Epithelial cell of prostate (primary cell): ENCODE measurements at regions not wholly inside any gene's neighbourhood (a gene's known extent, or its start where the extent isn't known, plus 50 kb on each side); places are given as distances from the start of the nearest gene placed in this dataset.
"Not testable (repeated sequence)": the region's sequence is repeated elsewhere in the genome, so short reads cannot be mapped to it uniquely, and the experiment has no call there.

Source experiments
- DNase-seq: peaks from one replicate; pipeline ENCODE4 v3.0.0-alpha.2; 2011; ENCODE audit warnings: low read depth, low spot score
- H3K27ac ChIP-seq: fragments of 450-650 bp; 2 replicates; pipeline ENCODE4 v1.5.1; 2017; ENCODE audit warnings: mild to moderate bottlenecking

GRCh38 chr4:188429965-188430364, 290.7 kb downstream of the TRIML1 start:
- H3K27ac ChIP-seq = no peak overlapping the region
- no peak for DNase-seq

GRCh38 chr4:188430384-188430783, 291.1 kb downstream of the TRIML1 start:
- no peak overlapping the region for H3K27ac ChIP-seq
- no peak for DNase-seq

- H3K27ac ChIP-seq = no peak overlapping the region
- no peak for DNase-seq
Observed at GRCh38 chr4:188432328-188432727, 293.1 kb downstream of the TRIML1 start.

- H3K27ac ChIP-seq = no peak overlapping the region
- no peak for DNase-seq
Observed at GRCh38 chr4:188433741-188434315, 294.6 kb downstream of the TRIML1 start.

- DNase-seq = no peak
- no peak overlapping the region for H3K27ac ChIP-seq
Observed at GRCh38 chr4:188434643-188435042, 295.4 kb downstream of the TRIML1 start.

- no peak overlapping the region for H3K27ac ChIP-seq
- no peak for DNase-seq
Observed at GRCh38 chr4:188435381-188435780, 296.1 kb downstream of the TRIML1 start.

GRCh38 chr4:188437535-188437934, 298.3 kb downstream of the TRIML1 start:
- peak; percentile 1 for DNase-seq
- H3K27ac ChIP-seq = no peak overlapping the region

GRCh38 chr4:188438391-188438824, 299.2 kb downstream of the TRIML1 start:
- H3K27ac ChIP-seq, DNase-seq: not testable (repeated sequence)

- no peak overlapping the region for H3K27ac ChIP-seq
- DNase-seq = peak; percentile 3
Observed at GRCh38 chr4:188439641-188440311, 300.5 kb downstream of the TRIML1 start.

GRCh38 chr4:188444500-188444899, 305.3 kb downstream of the TRIML1 start:
- no peak for DNase-seq

GRCh38 chr4:188448996-188449395, 309.8 kb downstream of the TRIML1 start:
- not testable (repeated sequence) for H3K27ac ChIP-seq, DNase-seq

More at GRCh38 chr4:188444500-188444899, 305.3 kb downstream of the TRIML1 start:
- H3K27ac ChIP-seq = no peak overlapping the region

- DNase-seq = no peak
- H3K27ac ChIP-seq = no peak overlapping the region
Observed at GRCh38 chr4:188450571-188450970, 311.3 kb downstream of the TRIML1 start.

GRCh38 chr4:188452097-188452496, 312.9 kb downstream of the TRIML1 start:
- no peak overlapping the region for H3K27ac ChIP-seq
- no peak for DNase-seq

GRCh38 chr4:188454575-188454974, 315.3 kb downstream of the TRIML1 start:
- no peak for DNase-seq
- no peak overlapping the region for H3K27ac ChIP-seq

GRCh38 chr4:188455062-188455752, 316.0 kb downstream of the TRIML1 start:
- DNase-seq = no peak
- H3K27ac ChIP-seq = no peak overlapping the region

- no peak overlapping the region for H3K27ac ChIP-seq
- no peak for DNase-seq
Observed at GRCh38 chr4:188459381-188459780, 320.1 kb downstream of the TRIML1 start.

- DNase-seq = no peak
- H3K27ac ChIP-seq = no peak overlapping the region
Observed at GRCh38 chr4:188463909-188464308, 324.7 kb downstream of the TRIML1 start.

- H3K27ac ChIP-seq = no peak overlapping the region
- DNase-seq = no peak
Observed at GRCh38 chr4:188466001-188466400, 326.8 kb downstream of the TRIML1 start.

- DNase-seq = no peak
- no peak overlapping the region for H3K27ac ChIP-seq
Observed at GRCh38 chr4:188484256-188484655, 345.0 kb downstream of the TRIML1 start.

- no peak for DNase-seq
- H3K27ac ChIP-seq = no peak overlapping the region
Observed at GRCh38 chr4:188485906-188486305, 346.7 kb downstream of the TRIML1 start.

- no peak overlapping the region for H3K27ac ChIP-seq
- no peak for DNase-seq
Observed at GRCh38 chr4:188492886-188493285, 353.6 kb downstream of the TRIML1 start.
